H1 (cell line): ENCODE measurements at regions not wholly inside any gene's neighbourhood (a gene's known extent, or its start where the extent isn't known, plus 50 kb on each side); places are given as distances from the start of the nearest gene placed in this dataset.

Experiments
- BACH1 ChIP-seq: IDR thresholded peaks from 2 replicates; pipeline ENCODE4 v1.6.1; 2012; ENCODE audit warnings: low read length, improper control_type of control experiment
- CTBP2 ChIP-seq: IDR thresholded peaks from 2 replicates; pipeline ENCODE4 v1.7.0; 2011; ENCODE audit warnings: borderline replicate concordance, mild to moderate bottlenecking, moderate library complexity, mixed read lengths, low read length; ENCODE audit not compliant: insufficient read depth, insufficient read length
- GTF2F1 ChIP-seq: IDR thresholded peaks from 2 replicates; pipeline ENCODE4 v1.6.1; 2012; ENCODE audit warnings: low read depth, low read length, improper control_type of control experiment, borderline replicate concordance
- JUN ChIP-seq: IDR thresholded peaks from 2 replicates; pipeline ENCODE4 v1.6.1; 2011; ENCODE audit warnings: low read depth, mild to moderate bottlenecking, improper control_type of control experiment, low read length
- KDM4A ChIP-seq: IDR thresholded peaks from one replicate; pipeline ENCODE4 v1.7.1; 2012; ENCODE audit warnings: low read depth, mild to moderate bottlenecking, moderate library complexity, low read length, inconsistent platforms; ENCODE audit not compliant: severe bottlenecking
- PHF8 ChIP-seq: fragments of 200-600 bp; sonication (generic); conservative IDR thresholded peaks from 2 replicates; pipeline ENCODE4 v1.7.1; 2012; ENCODE audit warnings: low read depth, mild to moderate bottlenecking, inconsistent platforms, low read length, moderate library complexity
- SP4 ChIP-seq: IDR thresholded peaks from 2 replicates; pipeline ENCODE4 v1.6.1; 2012; ENCODE audit warnings: low read length, inconsistent platforms
- TBP ChIP-seq: IDR thresholded peaks from 2 replicates; pipeline ENCODE4 v1.6.1; 2011; ENCODE audit warnings: low read depth, low read length, improper control_type of control experiment
- TF ChIP-seq, protein P1 (sequence below): IDR thresholded peaks from 2 replicates; pipeline ENCODE4 v1.6.1; 2012; ENCODE audit warnings: low read length, inconsistent platforms

DNA sequence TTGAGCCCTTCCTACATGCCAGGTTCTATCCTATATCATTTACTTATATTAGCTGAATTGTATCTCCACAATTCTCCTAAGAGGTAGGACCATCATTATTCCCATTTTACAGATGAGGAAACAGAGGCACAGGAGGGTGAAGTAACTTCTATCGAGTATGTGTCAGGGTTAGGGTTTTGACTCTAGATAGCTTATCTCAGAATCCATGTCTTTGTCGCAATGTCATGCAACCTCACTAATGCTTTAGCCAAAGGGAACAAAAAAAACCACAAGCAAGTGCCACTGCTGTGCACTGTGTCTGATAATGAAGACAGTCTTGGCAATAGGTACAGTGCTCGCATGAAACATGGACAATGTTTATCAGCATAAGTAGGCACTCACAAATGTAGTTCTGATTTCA is 95.4 kb upstream of the CLDN14 start (continued):
- TF ChIP-seq, protein P1, sequence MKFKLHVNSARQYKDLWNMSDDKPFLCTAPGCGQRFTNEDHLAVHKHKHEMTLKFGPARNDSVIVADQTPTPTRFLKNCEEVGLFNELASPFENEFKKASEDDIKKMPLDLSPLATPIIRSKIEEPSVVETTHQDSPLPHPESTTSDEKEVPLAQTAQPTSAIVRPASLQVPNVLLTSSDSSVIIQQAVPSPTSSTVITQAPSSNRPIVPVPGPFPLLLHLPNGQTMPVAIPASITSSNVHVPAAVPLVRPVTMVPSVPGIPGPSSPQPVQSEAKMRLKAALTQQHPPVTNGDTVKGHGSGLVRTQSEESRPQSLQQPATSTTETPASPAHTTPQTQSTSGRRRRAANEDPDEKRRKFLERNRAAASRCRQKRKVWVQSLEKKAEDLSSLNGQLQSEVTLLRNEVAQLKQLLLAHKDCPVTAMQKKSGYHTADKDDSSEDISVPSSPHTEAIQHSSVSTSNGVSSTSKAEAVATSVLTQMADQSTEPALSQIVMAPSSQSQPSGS = no peak
- TF ChIP-seq SP4 (no peak), JUN (no peak), PHF8 (no peak), GTF2F1 (no peak), KDM4A (no peak), CTBP2 (no peak), TBP (no peak), BACH1 (no peak)
